CD8-positive, alpha-beta memory T cell (primary cell): ENCODE measurements at regions not wholly inside any gene's neighbourhood (a gene's known extent, or its start where the extent isn't known, plus 50 kb on each side); places are given as distances from the start of the nearest gene placed in this dataset.

Source experiments
- CTCF ChIA-PET: fragments of 350-600 bp; sonication (Branson Sonifier 250); formaldehyde crosslinking; loops from one replicate; lab custom pipeline; 2021; ENCODE audit warnings: antibody characterized with exemption; lab: Charles Lee
- POLR2A ChIA-PET: fragments of 350-600 bp; sonication (Branson Sonifier 250); formaldehyde crosslinking; loops from one replicate; lab custom pipeline; 2021; ENCODE audit warnings: antibody characterized with exemption; lab: Charles Lee
- DNase-seq, 5 donors: peaks; one replicate each; pipeline versions ENCODE4 v3.0.0 to v3.0.0-alpha.2; 2020 to 2022; ENCODE audit warnings: mixed read lengths in 1 of 5
- H3K27ac ChIP-seq: one replicate; pipeline ENCODE4 v1.7.0; 2013; ENCODE audit warnings: low read depth, mild to moderate bottlenecking, low read length, moderate library complexity
- H3K27me3 ChIP-seq: 2 replicates; pipeline ENCODE4 v1.7.0; 2013; ENCODE audit warnings: low read length, mild to moderate bottlenecking; ENCODE audit not compliant: insufficient read depth, poor library complexity, severe bottlenecking
- H3K36me3 ChIP-seq: 2 replicates; pipeline ENCODE4 v1.7.0; 2013; ENCODE audit warnings: mild to moderate bottlenecking, low read length, moderate library complexity; ENCODE audit not compliant: insufficient read depth
- H3K4me1 ChIP-seq: 2 replicates; pipeline ENCODE4 v1.7.0; 2013; ENCODE audit warnings: mild to moderate bottlenecking, low read length, moderate library complexity; ENCODE audit not compliant: insufficient read depth
- H3K4me3 ChIP-seq: 2 replicates; pipeline ENCODE4 v1.7.0; 2013; ENCODE audit warnings: mild to moderate bottlenecking, low read length
- H3K9me3 ChIP-seq: 2 replicates; pipeline ENCODE4 v1.7.0; 2013; ENCODE audit warnings: mild to moderate bottlenecking, low read length
- H3K27ac Mint-ChIP-seq, 8 donors: one replicate each; pipeline ENCODE4 v1.8.0; 2020 to 2021; ENCODE audit warnings: mixed read lengths in 8 of 8, mild to moderate bottlenecking in 6 of 8, inconsistent platforms in 3 of 8, moderate library complexity in 3 of 8
- H3K27me3 Mint-ChIP-seq, 2 donors: one replicate each; pipeline ENCODE4 v1.8.0; 2020 to 2021; ENCODE audit warnings: mixed read lengths in 2 of 2, mild to moderate bottlenecking in 1 of 2, moderate library complexity in 1 of 2
- H3K36me3 Mint-ChIP-seq, 3 donors: one replicate each; pipeline ENCODE4 v1.8.0; 2020 to 2021; ENCODE audit warnings: mixed read lengths in 3 of 3, inconsistent platforms in 1 of 3, mild to moderate bottlenecking in 1 of 3
- H3K4me1 Mint-ChIP-seq, 3 donors: one replicate each; pipeline ENCODE4 v1.8.0; 2020 to 2021; ENCODE audit warnings: mixed read lengths in 3 of 3, inconsistent platforms in 1 of 3, mild to moderate bottlenecking in 1 of 3
- H3K4me3 Mint-ChIP-seq, 7 donors: one replicate each; pipeline ENCODE4 v1.8.0; 2020 to 2021; ENCODE audit warnings: mixed read lengths in 7 of 7, mild to moderate bottlenecking in 6 of 7, moderate library complexity in 4 of 7, inconsistent platforms in 2 of 7
- H3K9me3 Mint-ChIP-seq, 5 donors: one replicate each; pipeline ENCODE4 v1.8.0; 2020 to 2022; ENCODE audit warnings: mixed read lengths in 5 of 5, mild to moderate bottlenecking in 3 of 5, moderate library complexity in 2 of 5, inconsistent platforms in 1 of 5

GRCh38 chr17:83200231-83200699 is 120.9 kb downstream of the METRNL start:
- Mint-ChIP-seq H3K4me1 (peaks cover 30 to 50% (median 43%) of the 10 kb centered on the region in 3 donors), H3K4me3 (peak overlapping the region; percentile 85 to 95 (median 89)), H3K27ac (peak overlapping the region; percentile 95 to 99 (median 98)), H3K36me3 (no peaks in the 10 kb centered on the region), H3K9me3 (no peaks in the 10 kb centered on the region), H3K27me3 (peaks cover 0 to 6% of the 10 kb centered on the region in 2 donors)
- Histone ChIP-seq H3K36me3 (no peaks in the 10 kb centered on the region), H3K27me3 (no peaks in the 10 kb centered on the region), H3K9me3 (no peaks in the 10 kb centered on the region), H3K4me1 (peaks cover 37% of the 10 kb centered on the region), H3K4me3 (peak overlapping the region; percentile 51), H3K27ac (peak overlapping the region; percentile 90)
- CTCF ChIA-PET, result interaction anchor here (1.2 to 3.5 kb wide), 2 partner anchors 269 to 418 kb away, joined by 3 to 15 read pairs; no protein-coding TSS in a partner anchor
- DNase-seq, result peak in 4 of 5 donors; percentile 58 to 83 (median 72)
- POLR2A ChIA-PET, result interaction anchor here (1.1 to 1.4 kb wide), 2 partner anchors 116 to 339 kb away, joined by 3 to 4 read pairs; no protein-coding TSS in a partner anchor

GRCh38 chr17:83200751-83201150 is 121.3 kb downstream of the METRNL start:
- Mint-ChIP-seq H3K9me3 (no peaks in the 10 kb centered on the region), H3K27me3 (peaks cover 0 to 6% of the 10 kb centered on the region in 2 donors), H3K4me3 (peak overlapping the region; percentile 85 to 95 (median 89)), H3K27ac (peak overlapping the region; percentile 95 to 99 (median 98)), H3K4me1 (peaks cover 30 to 50% (median 43%) of the 10 kb centered on the region in 3 donors), H3K36me3 (no peaks in the 10 kb centered on the region)
- H3K9me3 ChIP-seq, result no peaks in the 10 kb centered on the region
- H3K4me1 ChIP-seq, result peaks cover 37% of the 10 kb centered on the region
- ChIA-PET POLR2A (interaction anchor here (0.6 to 1.4 kb wide), 3 partner anchors 117 to 866 kb away, joined by 3 to 6 read pairs (median 4); no protein-coding TSS in a partner anchor), CTCF (interaction anchor here (1.2 to 3.5 kb wide), 2 partner anchors 270 to 419 kb away, joined by 3 to 15 read pairs; no protein-coding TSS in a partner anchor)
- peak overlapping the region; percentile 9 for H3K4me3 ChIP-seq
- peak overlapping the region; percentile 90 for H3K27ac ChIP-seq
- no peaks in the 10 kb centered on the region for H3K36me3 ChIP-seq
- DNase-seq, result no peak
- no peaks in the 10 kb centered on the region for H3K27me3 ChIP-seq

GRCh38 chr17:83201206-83202001 is 122.0 kb downstream of the METRNL start:
- H3K9me3 Mint-ChIP-seq, result no peaks in the 10 kb centered on the region
- Histone ChIP-seq H3K36me3 (no peaks in the 10 kb centered on the region), H3K4me1 (peaks cover 37% of the 10 kb centered on the region), H3K27me3 (no peaks in the 10 kb centered on the region), H3K27ac (no peak overlapping the region), H3K9me3 (no peaks in the 10 kb centered on the region), H3K4me3 (no peak overlapping the region)
- POLR2A ChIA-PET, result interaction anchor here (0.6 to 1.1 kb wide), 2 partner anchors 340 to 867 kb away, joined by 3 to 6 read pairs; no protein-coding TSS in a partner anchor
- H3K4me3 Mint-ChIP-seq, result peak overlapping the region in 6 of 7 donors; percentile 3 to 95 (median 89)
- H3K27me3 Mint-ChIP-seq, result peaks cover 0 to 6% of the 10 kb centered on the region in 2 donors
- no peaks in the 10 kb centered on the region for H3K36me3 Mint-ChIP-seq
- H3K4me1 Mint-ChIP-seq, result peaks cover 30 to 54% (median 47%) of the 10 kb centered on the region in 3 donors
- peak in 1 of 5 donors; percentile 37 for DNase-seq
- H3K27ac Mint-ChIP-seq, result peak overlapping the region; percentile 95 to 99 (median 98)
- CTCF ChIA-PET, result interaction anchor here (0.8 to 3.5 kb wide), 4 partner anchors 152 to 419 kb away, joined by 3 to 15 read pairs (median 4); no protein-coding TSS in a partner anchor

- Histone ChIP-seq H3K9me3 (no peaks in the 10 kb centered on the region), H3K36me3 (no peaks in the 10 kb centered on the region), H3K27ac (no peak overlapping the region), H3K4me1 (peaks cover 37% of the 10 kb centered on the region), H3K27me3 (no peaks in the 10 kb centered on the region), H3K4me3 (no peak overlapping the region)
- ChIA-PET POLR2A (no interaction called here), CTCF (interaction anchor here (0.8 to 1.2 kb wide), 2 partner anchors 153 to 420 kb away, joined by 4 read pairs; no protein-coding TSS in a partner anchor)
- Mint-ChIP-seq H3K27me3 (peaks cover 0 to 6% of the 10 kb centered on the region in 2 donors), H3K9me3 (no peaks in the 10 kb centered on the region), H3K4me3 (peak overlapping the region in 3 of 7 donors; percentile 49 to 55 (median 55)), H3K4me1 (peaks cover 30 to 54% (median 47%) of the 10 kb centered on the region in 3 donors), H3K27ac (peak overlapping the region in 7 of 8 donors; percentile 73 to 99 (median 98)), H3K36me3 (no peaks in the 10 kb centered on the region)
- peak in 1 of 5 donors; percentile 37 for DNase-seq
Measured at GRCh38 chr17:83202002-83203000, 122.9 kb downstream of the METRNL start.

- peak overlapping the region in 1 of 7 donors; percentile 52 for H3K4me3 Mint-ChIP-seq
- peaks cover 37% of the 10 kb centered on the region for H3K4me1 ChIP-seq
- peak overlapping the region in 2 of 8 donors; percentile 86 to 98 for H3K27ac Mint-ChIP-seq
- no peaks in the 10 kb centered on the region for H3K9me3 Mint-ChIP-seq
- ChIA-PET CTCF (interaction anchor here (1.2 kb wide), 1 partner anchor 422 kb away, joined by 6 read pairs; no protein-coding TSS in a partner anchor), POLR2A (no interaction called here)
- H3K27me3 ChIP-seq, result no peaks in the 10 kb centered on the region
- no peaks in the 10 kb centered on the region for H3K36me3 Mint-ChIP-seq
- H3K9me3 ChIP-seq, result no peaks in the 10 kb centered on the region
- H3K27ac ChIP-seq, result no peak overlapping the region
- DNase-seq, result peak in 1 of 5 donors; percentile 43
- H3K36me3 ChIP-seq, result no peaks in the 10 kb centered on the region
- peaks cover 30 to 54% (median 44%) of the 10 kb centered on the region in 3 donors for H3K4me1 Mint-ChIP-seq
- H3K4me3 ChIP-seq, result no peak overlapping the region
- H3K27me3 Mint-ChIP-seq, result peaks cover 0 to 6% of the 10 kb centered on the region in 2 donors
Measured at GRCh38 chr17:83203073-83203471, 123.7 kb downstream of the METRNL start.

- DNase-seq, result peak in 1 of 5 donors; percentile 47
- peak overlapping the region in 5 of 8 donors; percentile 47 to 98 (median 86) for H3K27ac Mint-ChIP-seq
- POLR2A ChIA-PET, result no interaction called here
Measured at GRCh38 chr17:83203472-83204221, 124.2 kb downstream of the METRNL start.

More at GRCh38 chr17:83203472-83204221, 124.2 kb downstream of the METRNL start:
- CTCF ChIA-PET, result interaction anchor here (1.0 to 1.2 kb wide), 2 partner anchors 422 to 425 kb away, joined by 4 to 6 read pairs; no protein-coding TSS in a partner anchor
- no peaks in the 10 kb centered on the region for H3K27me3 ChIP-seq
- no peaks in the 10 kb centered on the region for H3K36me3 Mint-ChIP-seq
- H3K27ac ChIP-seq, result no peak overlapping the region
- H3K36me3 ChIP-seq, result no peaks in the 10 kb centered on the region
- H3K9me3 Mint-ChIP-seq, result no peaks in the 10 kb centered on the region
- no peaks in the 10 kb centered on the region for H3K9me3 ChIP-seq
- peak overlapping the region in 1 of 7 donors; percentile 52 for H3K4me3 Mint-ChIP-seq
- peaks cover 32% of the 10 kb centered on the region for H3K4me1 ChIP-seq
- peaks cover 0 to 6% of the 10 kb centered on the region in 2 donors for H3K27me3 Mint-ChIP-seq
- H3K4me1 Mint-ChIP-seq, result peaks cover 30 to 50% (median 39%) of the 10 kb centered on the region in 3 donors
- H3K4me3 ChIP-seq, result no peak overlapping the region
